ENCODE measurements at regions not wholly inside any gene's neighbourhood (a gene's known extent, or its start where the extent isn't known, plus 50 kb on each side); places are given as distances from the start of the nearest gene placed in this dataset.

DNA sequence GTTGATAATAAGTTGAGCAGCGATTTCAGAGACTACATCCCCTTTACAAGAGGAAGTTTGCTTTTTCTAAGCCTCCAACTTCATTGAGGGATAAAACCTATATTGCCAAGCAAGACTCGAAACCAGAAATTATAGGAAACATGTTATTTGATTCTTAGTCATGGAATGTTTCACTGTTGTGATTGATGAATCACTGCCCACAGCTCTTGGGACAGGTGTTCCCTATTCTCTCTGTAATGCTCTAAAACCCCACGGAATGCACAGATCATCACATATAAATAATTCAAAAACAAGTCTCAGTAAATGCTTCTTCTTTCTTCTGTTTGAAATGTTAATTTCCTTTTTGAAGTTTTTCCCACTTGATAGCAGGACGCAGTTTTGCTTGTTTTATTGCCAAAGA, 809.5 kb upstream of the GOT2 start:
- peaks cover 9% of the 10 kb centered on the region for H3K4me1 ChIP-seq (ENCODE audit: insufficient read depth, low read length)
- no peak overlapping the region for H2AFZ ChIP-seq (ENCODE audit: low read length)
- no peaks in the 10 kb centered on the region for H3K9me3 ChIP-seq (ENCODE audit: low read depth, low read length)
- H3K79me2 ChIP-seq (ENCODE audit: insufficient read depth, low read length): no peaks in the 10 kb centered on the region
- no peak overlapping the region for H3K27ac ChIP-seq (ENCODE audit: low read depth, low read length)
- H3K36me3 ChIP-seq (ENCODE audit: insufficient read depth, low read length): no peaks in the 10 kb centered on the region
- H3K4me3 ChIP-seq (ENCODE audit: insufficient read depth, low read length): no peak overlapping the region
- DNase-seq (ENCODE audit: insufficient read length, low spot score, missing footprints): no peak
- TF ChIP-seq, protein P1, sequence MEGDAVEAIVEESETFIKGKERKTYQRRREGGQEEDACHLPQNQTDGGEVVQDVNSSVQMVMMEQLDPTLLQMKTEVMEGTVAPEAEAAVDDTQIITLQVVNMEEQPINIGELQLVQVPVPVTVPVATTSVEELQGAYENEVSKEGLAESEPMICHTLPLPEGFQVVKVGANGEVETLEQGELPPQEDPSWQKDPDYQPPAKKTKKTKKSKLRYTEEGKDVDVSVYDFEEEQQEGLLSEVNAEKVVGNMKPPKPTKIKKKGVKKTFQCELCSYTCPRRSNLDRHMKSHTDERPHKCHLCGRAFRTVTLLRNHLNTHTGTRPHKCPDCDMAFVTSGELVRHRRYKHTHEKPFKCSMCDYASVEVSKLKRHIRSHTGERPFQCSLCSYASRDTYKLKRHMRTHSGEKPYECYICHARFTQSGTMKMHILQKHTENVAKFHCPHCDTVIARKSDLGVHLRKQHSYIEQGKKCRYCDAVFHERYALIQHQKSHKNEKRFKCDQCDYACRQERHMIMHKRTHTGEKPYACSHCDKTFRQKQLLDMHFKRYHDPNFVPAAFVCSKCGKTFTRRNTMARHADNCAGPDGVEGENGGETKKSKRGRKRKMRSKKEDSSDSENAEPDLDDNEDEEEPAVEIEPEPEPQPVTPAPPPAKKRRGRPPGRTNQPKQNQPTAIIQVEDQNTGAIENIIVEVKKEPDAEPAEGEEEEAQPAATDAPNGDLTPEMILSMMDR (IDR thresholded peaks at IDR 0.05; ENCODE audit: extremely low read depth, low read depth, low read length): no peak
- no peaks in the 10 kb centered on the region for H3K27me3 ChIP-seq (ENCODE audit: insufficient read depth, low read length)
- H3K4me2 ChIP-seq (ENCODE audit: insufficient read depth, low read length): peak overlapping the region; percentile 28
- H4K20me1 ChIP-seq (ENCODE audit: insufficient read depth, low read length): no peaks in the 10 kb centered on the region

DNA sequence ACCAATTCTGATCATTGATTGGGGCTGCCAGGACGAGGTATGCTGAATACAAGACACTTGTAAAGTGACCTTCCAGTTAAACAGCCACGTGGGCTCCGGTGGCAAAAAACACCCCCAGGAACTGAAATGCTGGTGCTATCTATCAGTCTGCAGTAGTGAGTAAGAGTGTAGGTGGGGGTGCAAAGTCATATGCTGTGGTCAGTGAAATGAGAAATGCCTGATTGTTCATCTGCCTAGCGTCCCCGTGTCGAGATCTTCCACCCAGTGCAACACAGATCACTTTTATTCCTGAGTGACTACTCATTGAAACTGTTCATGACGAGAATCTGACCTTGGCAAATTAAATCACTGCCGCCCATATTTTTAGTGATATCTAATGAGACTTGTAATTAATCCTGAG, 806.5 kb upstream of the GOT2 start:
- DNase-seq (ENCODE audit: insufficient read length, low spot score, missing footprints): no peak
- peak overlapping the region; percentile 31 for H3K27ac ChIP-seq (ENCODE audit: low read depth, low read length)

DNA sequence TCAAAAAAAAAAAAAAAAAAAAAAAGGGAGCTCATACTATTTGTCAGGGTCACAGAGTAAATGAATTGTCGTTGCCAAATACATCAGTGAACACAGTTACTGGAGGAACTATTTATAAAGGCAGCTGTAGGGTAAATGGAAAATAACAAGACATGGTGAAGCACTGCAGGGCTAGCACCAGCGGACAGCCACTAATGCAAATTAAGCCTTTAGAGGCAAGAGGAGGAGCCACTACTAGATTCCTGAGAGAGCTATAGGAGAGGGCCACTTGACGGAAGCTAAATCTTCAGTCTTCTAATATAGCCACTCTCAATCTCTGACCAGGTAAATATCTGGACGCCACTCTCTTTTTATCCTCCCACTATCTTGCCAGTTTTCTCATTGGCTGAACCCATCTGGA, 801.2 kb upstream of the GOT2 start:
- Histone ChIP-seq H4K20me1 (ENCODE audit: insufficient read depth, low read length) (no peaks in the 10 kb centered on the region), H3K9me3 (ENCODE audit: low read depth, low read length) (no peaks in the 10 kb centered on the region), H3K36me3 (ENCODE audit: insufficient read depth, low read length) (no peaks in the 10 kb centered on the region), H3K4me3 (ENCODE audit: insufficient read depth, low read length) (no peak overlapping the region), H3K4me1 (ENCODE audit: insufficient read depth, low read length) (no peaks in the 10 kb centered on the region), H2AFZ (ENCODE audit: low read length) (no peak overlapping the region), H3K27ac (ENCODE audit: low read depth, low read length) (no peak overlapping the region), H3K4me2 (ENCODE audit: insufficient read depth, low read length) (no peak overlapping the region), H3K79me2 (ENCODE audit: insufficient read depth, low read length) (no peaks in the 10 kb centered on the region), H3K27me3 (ENCODE audit: insufficient read depth, low read length) (no peaks in the 10 kb centered on the region)
- TF ChIP-seq, protein P1 (IDR thresholded peaks at IDR 0.05; ENCODE audit: extremely low read depth, low read depth, low read length): no peak
- no peak for DNase-seq (ENCODE audit: insufficient read length, low spot score, missing footprints)

More for the DNA sequence above, 806.5 kb upstream of the GOT2 start:
- TF ChIP-seq, protein P1 (IDR thresholded peaks at IDR 0.05; ENCODE audit: extremely low read depth, low read depth, low read length): no peak
- no peaks in the 10 kb centered on the region for H3K9me3 ChIP-seq (ENCODE audit: low read depth, low read length)
- no peaks in the 10 kb centered on the region for H4K20me1 ChIP-seq (ENCODE audit: insufficient read depth, low read length)
- peaks cover 9% of the 10 kb centered on the region for H3K4me1 ChIP-seq (ENCODE audit: insufficient read depth, low read length)
- H3K4me3 ChIP-seq (ENCODE audit: insufficient read depth, low read length): no peak overlapping the region
- H3K27me3 ChIP-seq (ENCODE audit: insufficient read depth, low read length): no peaks in the 10 kb centered on the region
- peak overlapping the region; percentile 23 for H3K4me2 ChIP-seq (ENCODE audit: insufficient read depth, low read length)
- H3K36me3 ChIP-seq (ENCODE audit: insufficient read depth, low read length): no peaks in the 10 kb centered on the region
- no peaks in the 10 kb centered on the region for H3K79me2 ChIP-seq (ENCODE audit: insufficient read depth, low read length)
- H2AFZ ChIP-seq (ENCODE audit: low read length): peak overlapping the region; percentile 26

DNA sequence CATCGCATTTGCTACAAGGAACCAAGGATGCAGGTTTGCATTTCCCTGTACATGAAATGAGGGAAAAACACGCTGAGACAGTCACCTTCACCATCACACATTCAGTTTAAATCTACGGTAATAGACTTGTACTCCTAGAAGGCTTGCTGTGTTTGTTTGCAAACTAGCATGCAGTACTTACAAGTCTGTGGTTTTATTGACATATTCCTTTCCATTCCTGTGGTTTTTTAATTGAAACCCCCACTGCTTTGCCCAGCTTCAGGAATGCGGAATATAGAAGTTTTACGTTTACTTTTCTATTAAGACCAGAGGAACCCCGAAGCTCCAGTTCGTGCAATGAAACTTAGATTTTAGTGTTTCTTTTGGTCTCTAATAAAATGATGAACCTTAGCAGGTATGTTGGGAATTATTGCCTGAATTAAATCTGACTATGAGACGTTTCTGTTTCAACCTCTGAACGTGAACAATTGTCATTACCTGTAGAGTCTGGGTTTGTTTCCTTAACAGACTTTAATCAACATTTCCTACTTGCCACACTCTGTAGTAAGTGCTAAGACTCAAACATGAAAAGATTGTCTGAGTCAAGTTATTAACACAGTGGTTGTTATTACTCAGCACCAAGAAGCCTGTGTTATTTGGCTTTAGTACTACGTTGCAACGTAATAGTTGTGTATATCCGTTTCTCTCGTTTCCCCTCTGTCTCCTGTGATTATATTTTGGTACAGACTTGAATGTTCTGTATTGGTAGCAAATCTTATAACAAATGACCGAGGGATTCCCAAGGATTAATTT, 793.3 kb upstream of the GOT2 start:
- no peaks in the 10 kb centered on the region for H3K79me2 ChIP-seq (ENCODE audit: insufficient read depth, low read length)
- H3K4me3 ChIP-seq (ENCODE audit: insufficient read depth, low read length): peak overlapping the region; percentile 32
- DNase-seq (ENCODE audit: insufficient read length, low spot score, missing footprints): peak; percentile 77
- peak overlapping the region; percentile 38 for H3K27ac ChIP-seq (ENCODE audit: low read depth, low read length)
- H3K27me3 ChIP-seq (ENCODE audit: insufficient read depth, low read length): no peaks in the 10 kb centered on the region
- H3K36me3 ChIP-seq (ENCODE audit: insufficient read depth, low read length): no peaks in the 10 kb centered on the region
- peaks cover 9% of the 10 kb centered on the region for H3K4me1 ChIP-seq (ENCODE audit: insufficient read depth, low read length)
- peak overlapping the region; percentile 21 for H2AFZ ChIP-seq (ENCODE audit: low read length)
- H3K9me3 ChIP-seq (ENCODE audit: low read depth, low read length): no peaks in the 10 kb centered on the region
- TF ChIP-seq, protein P1 (IDR thresholded peaks at IDR 0.05; ENCODE audit: extremely low read depth, low read depth, low read length): no peak
- H3K4me2 ChIP-seq (ENCODE audit: insufficient read depth, low read length): peak overlapping the region; percentile 58
- H4K20me1 ChIP-seq (ENCODE audit: insufficient read depth, low read length): no peaks in the 10 kb centered on the region
